Liver (tissue), 8 donors: ENCODE measurements at regions not wholly inside any gene's neighbourhood (a gene's known extent, or its start where the extent isn't known, plus 50 kb on each side); places are given as distances from the start of the nearest gene placed in this dataset.

Experiments
- DNase-seq: peaks from one replicate; pipeline ENCODE4 v3.0.0-alpha.2; 2017; ENCODE audit warnings: low spot score
- H3K27ac ChIP-seq, 2 donors: one replicate each; pipeline ENCODE4 v1.7.0; 2013; ENCODE audit warnings: inconsistent platforms in 2 of 2, low read length in 2 of 2, control low read depth in 1 of 2, low read depth in 1 of 2, mild to moderate bottlenecking in 1 of 2
- H3K27me3 ChIP-seq, 4 donors: one replicate each; pipeline versions ENCODE4 v1.6.1 to v1.7.0; 2013; ENCODE audit warnings: low read length in 3 of 4, inconsistent platforms in 1 of 4, mild to moderate bottlenecking in 1 of 4, moderate library complexity in 1 of 4; ENCODE audit not compliant: control insufficient read depth in 4 of 4, insufficient read depth in 4 of 4
- H3K36me3 ChIP-seq, 4 donors: one replicate each; pipeline versions ENCODE4 v1.6.1 to v1.7.0; 2013; ENCODE audit warnings: low read length in 3 of 4, mild to moderate bottlenecking in 3 of 4, low read depth in 1 of 4, moderate library complexity in 1 of 4; ENCODE audit not compliant: control insufficient read depth in 4 of 4, insufficient read depth in 3 of 4
- H3K4me1 ChIP-seq, 4 donors: one replicate each; pipeline versions ENCODE4 v1.6.1 to v1.7.0; 2013; ENCODE audit warnings: low read length in 3 of 4, mild to moderate bottlenecking in 3 of 4, moderate library complexity in 1 of 4; ENCODE audit not compliant: control insufficient read depth in 4 of 4, insufficient read depth in 4 of 4
- H3K4me3 ChIP-seq, 3 donors: one replicate each; pipeline versions ENCODE4 v1.6.1 to v1.7.0; 2013; ENCODE audit warnings: low read length in 3 of 3, control low read depth in 1 of 3, low read depth in 1 of 3, mild to moderate bottlenecking in 1 of 3
- H3K9ac ChIP-seq, 2 donors: one replicate each; pipeline ENCODE4 v1.7.0; 2013; ENCODE audit warnings: low read length in 2 of 2, mild to moderate bottlenecking in 2 of 2, moderate library complexity in 2 of 2, control low read depth in 1 of 2, low read depth in 1 of 2
- H3K9me3 ChIP-seq, 4 donors: one replicate each; pipeline versions ENCODE4 v1.6.1 to v1.7.0; 2013; ENCODE audit warnings: low read length in 3 of 4; ENCODE audit not compliant: control insufficient read depth in 4 of 4
- ATF3 ChIP-seq: IDR thresholded peaks from 2 replicates; pipeline ENCODE4 v1.6.1; 2016; ENCODE audit warnings: antibody characterized with exemption
- CTCF ChIP-seq: fragments of 150-350 bp; IDR thresholded peaks from 2 replicates; pipeline ENCODE4 v1.5.1; 2017; ENCODE audit warnings: improper control_type of control experiment, low read depth, low read length; ENCODE audit not compliant: missing input control
- FOXA1 ChIP-seq: IDR thresholded peaks from 2 replicates; pipeline ENCODE4 v1.6.1; 2016; ENCODE audit warnings: antibody characterized with exemption
- FOXA2 ChIP-seq: IDR thresholded peaks from 2 replicates; pipeline ENCODE4 v1.6.1; 2016; ENCODE audit warnings: antibody characterized with exemption
- HNF4A ChIP-seq, 2 donors: conservative IDR thresholded peaks; 2 replicates each; pipeline ENCODE4 v1.6.1; 2016; ENCODE audit warnings: antibody characterized with exemption in 2 of 2, mild to moderate bottlenecking in 2 of 2
- HNF4G ChIP-seq: IDR thresholded peaks from 2 replicates; pipeline ENCODE4 v1.6.1; 2016; ENCODE audit warnings: antibody characterized with exemption
- MAX ChIP-seq: IDR thresholded peaks from 2 replicates; pipeline ENCODE4 v1.6.1; 2016; ENCODE audit warnings: antibody characterized with exemption
- NR2F2 ChIP-seq: IDR thresholded peaks from 2 replicates; pipeline ENCODE4 v1.6.1; 2016; ENCODE audit warnings: antibody characterized with exemption
- REST ChIP-seq: IDR thresholded peaks from 2 replicates; pipeline ENCODE4 v1.6.1; 2016; ENCODE audit warnings: antibody characterized with exemption, mild to moderate bottlenecking
- SP1 ChIP-seq: IDR thresholded peaks from 2 replicates; pipeline ENCODE4 v1.6.1; 2018; ENCODE audit warnings: antibody characterized with exemption, mild to moderate bottlenecking
- YY1 ChIP-seq: IDR thresholded peaks from 2 replicates; pipeline ENCODE4 v1.6.1; 2016; ENCODE audit warnings: antibody characterized with exemption, mild to moderate bottlenecking
- ZBTB33 ChIP-seq: IDR thresholded peaks from 2 replicates; pipeline ENCODE4 v1.6.1; 2016; ENCODE audit warnings: antibody characterized with exemption
- WGBS: extraction: QIAGEN DNeasy Blood & Tissue Kit; methylation state at CpG from one replicate; pipeline ENCODE4 v1.1.7; 2013; 5-methylcytosine and 5-hydroxymethylcytosine counted together
- donor health status: healthy.
- donor health status: healthy.
- donor health status: healthy.
- donor health status: healthy.
- donor health status: healthy.

GRCh38 chr6:7479801-7480266, 61.6 kb upstream of the DSP start:
- Histone ChIP-seq H3K27me3 (no peaks in the 10 kb centered on the region), H3K9me3 (no peaks in the 10 kb centered on the region), H3K27ac (no peak overlapping the region), H3K9ac (no peak overlapping the region), H3K4me3 (no peak overlapping the region), H3K36me3 (no peaks in the 10 kb centered on the region), H3K4me1 (no peaks in the 10 kb centered on the region)
- DNase-seq = no peak
- no peak for TF ChIP-seq FOXA2
- TF ChIP-seq SP1 = no peak
- no peak for TF ChIP-seq HNF4G
- TF ChIP-seq ZBTB33 = no peak
- TF ChIP-seq CTCF = no peak
- no peak for TF ChIP-seq ATF3
- no peak for TF ChIP-seq HNF4A (conservative IDR thresholded peaks at IDR 0.05)
- TF ChIP-seq MAX = no peak
- no peak for TF ChIP-seq YY1
- TF ChIP-seq REST = no peak
- TF ChIP-seq FOXA1 = no peak
- WGBS = 75% methylated on average over 12 of the region's 12 CpGs

- Histone ChIP-seq H3K27me3 (no peaks in the 10 kb centered on the region), H3K36me3 (no peaks in the 10 kb centered on the region), H3K9me3 (no peaks in the 10 kb centered on the region), H3K9ac (no peak overlapping the region), H3K27ac (no peak overlapping the region), H3K4me1 (no peaks in the 10 kb centered on the region), H3K4me3 (no peak overlapping the region)
- DNase-seq = no peak
- no peak for TF ChIP-seq FOXA2
- TF ChIP-seq NR2F2 = no peak
- no peak for TF ChIP-seq HNF4A (conservative IDR thresholded peaks at IDR 0.05)
- no peak for TF ChIP-seq MAX
- no peak for TF ChIP-seq SP1
- TF ChIP-seq ATF3 = no peak
Measured at GRCh38 chr6:7484666-7485065, 56.8 kb upstream of the DSP start.
